ENCODE measurements at regions not wholly inside any gene's neighbourhood (a gene's known extent, or its start where the extent isn't known, plus 50 kb on each side); places are given as distances from the start of the nearest gene placed in this dataset.

GRCh38 chr21:32162727-32163320, 116.0 kb downstream of the MIS18A start:
- Histone ChIP-seq H3K4me1 (ENCODE audit: control insufficient read depth, insufficient read depth, low read length) (no peaks in the 10 kb centered on the region), H3K27me3 (replicated peaks in 1 of 2; ENCODE audit: control insufficient read depth in 2 of 2, insufficient read depth in 2 of 2, low read length in 1 of 2) (no peaks in the 10 kb centered on the region; a peak in 1 of 4 replicates), H3K36me3 (ENCODE audit: control insufficient read depth in 2 of 2, insufficient read depth in 2 of 2, low read length in 1 of 2) (no peaks in the 10 kb centered on the region), H3K79me2 (ENCODE audit: control insufficient read depth, insufficient read depth, low read length) (no peaks in the 10 kb centered on the region), H3K9me3 (replicated peaks; ENCODE audit: control insufficient read depth, insufficient read depth, low read length) (no peaks in the 10 kb centered on the region), H3K4me3 (no peak overlapping the region), H3K4me2 (ENCODE audit: control insufficient read depth, insufficient read depth) (no peak overlapping the region), H3K9ac (ENCODE audit: control insufficient read depth, insufficient read depth, low read length) (no peak overlapping the region), H3K27ac (ENCODE audit: control insufficient read depth, insufficient read depth) (no peak overlapping the region), H4K20me1 (ENCODE audit: control insufficient read depth, insufficient read depth) (no peaks in the 10 kb centered on the region), H2AFZ (ENCODE audit: control insufficient read depth, low read depth, low read length) (no peak overlapping the region)
- ChIA-PET POLR2A (no interaction called here), RAD21 (ENCODE audit: unreplicated experiment) (no interaction called here), CTCF (no interaction called here), SMC1A (ENCODE audit: uncharacterized antibody, unreplicated experiment) (no interaction called here)
- in situ Hi-C loops (cut with MboI) (no loop called here), intact Hi-C loops (cut with micrococcal nuclease; ENCODE audit: unreplicated experiment) (no loop called here)
- TF ChIP-seq BMI1 (IDR thresholded peaks at IDR 0.05; ENCODE audit: borderline replicate concordance) (no peak), NFXL1 (IDR thresholded peaks at IDR 0.05; ENCODE audit: borderline replicate concordance) (no peak), ZNF217 (IDR thresholded peaks at IDR 0.05) (no peak), FOXM1 (IDR thresholded peaks at IDR 0.05; ENCODE audit: low read depth, low read length) (no peak), SKIL (IDR thresholded peaks at IDR 0.05; ENCODE audit: low read depth, poor library complexity, severe bottlenecking) (no peak), EGR1 (IDR thresholded peaks at IDR 0.05; ENCODE audit: borderline replicate concordance in 1 of 2, low read depth in 2 of 2, low read length in 2 of 2) (no peak), MYC (IDR thresholded peaks at IDR 0.05; ENCODE audit: insufficient read depth, insufficient read length, insufficient replicate concordance, low read length, severe bottlenecking) (no peak), NR2F1 (conservative IDR thresholded peaks at IDR 0.05) (no peak), E2F4 (IDR thresholded peaks at IDR 0.05; ENCODE audit: low read depth, low read length) (no peak), EZH2 (IDR thresholded peaks at IDR 0.05; ENCODE audit: borderline replicate concordance, control insufficient read depth, low read depth, low read length) (no peak), KLF5 (IDR thresholded peaks at IDR 0.05; ENCODE audit: partially characterized antibody) (no peak), CHD2 (IDR thresholded peaks at IDR 0.05; ENCODE audit: borderline replicate concordance, low read depth, low read length) (no peak), ETV6 (conservative IDR thresholded peaks at IDR 0.05 in 1 of 2, IDR thresholded peaks at IDR 0.05 in 1 of 2; ENCODE audit: borderline replicate concordance in 1 of 2, low read depth in 1 of 2) (no peak), PKNOX1 (IDR thresholded peaks at IDR 0.05) (no peak), BCL3 (IDR thresholded peaks at IDR 0.05; ENCODE audit: borderline replicate concordance, insufficient read depth, low read depth, low read length, poor library complexity, severe bottlenecking) (no peak), SPI1 (IDR thresholded peaks at IDR 0.05; ENCODE audit: borderline replicate concordance, insufficient read depth, low read depth, low read length) (no peak), SP1 (IDR thresholded peaks at IDR 0.05; ENCODE audit: low read depth, low read length) (no peak), POLR2AphosphoS5 (IDR thresholded peaks at IDR 0.05; ENCODE audit: low read length) (no peak)
- FAIRE-seq (no peak), ATAC-seq (no peak), DNase-seq (ENCODE audit: low read depth, low spot score) (no peak)
- no TSS peak for BruUV-seq (replicated peaks)
- 37% methylated on average over 6 of the region's 6 CpGs for WGBS (ENCODE audit: insufficient coverage, insufficient replicate concordance, low lambda C conversion rate, missing lambda C conversion rate)
